HG03280 (cell line): ENCODE measurements at regions not wholly inside any gene's neighbourhood (a gene's known extent, or its start where the extent isn't known, plus 50 kb on each side); places are given as distances from the start of the nearest gene placed in this dataset.
"Not testable (repeated sequence)": the region's sequence is repeated elsewhere in the genome, so short reads cannot be mapped to it uniquely, and the experiment has no call there.

Experiments
- ATAC-seq: cut with Tn5 transposase; IDR thresholded peaks from one replicate; pipeline ENCODE4 v1.9.1; 2021; ENCODE audit warnings: mild to moderate bottlenecking, moderate library complexity; ENCODE audit not compliant: unreplicated experiment

- no peak for ATAC-seq
These were observed 91.9 kb downstream of the FCRL5 start for GRCh38 chr1:157460381-157460780.

GRCh38 chr1:157457279-157457678 is 95.0 kb downstream of the FCRL5 start:
- no peak for ATAC-seq

- ATAC-seq: no peak
These were observed 97.0 kb downstream of the FCRL5 start for GRCh38 chr1:157455318-157455717.

DNA sequence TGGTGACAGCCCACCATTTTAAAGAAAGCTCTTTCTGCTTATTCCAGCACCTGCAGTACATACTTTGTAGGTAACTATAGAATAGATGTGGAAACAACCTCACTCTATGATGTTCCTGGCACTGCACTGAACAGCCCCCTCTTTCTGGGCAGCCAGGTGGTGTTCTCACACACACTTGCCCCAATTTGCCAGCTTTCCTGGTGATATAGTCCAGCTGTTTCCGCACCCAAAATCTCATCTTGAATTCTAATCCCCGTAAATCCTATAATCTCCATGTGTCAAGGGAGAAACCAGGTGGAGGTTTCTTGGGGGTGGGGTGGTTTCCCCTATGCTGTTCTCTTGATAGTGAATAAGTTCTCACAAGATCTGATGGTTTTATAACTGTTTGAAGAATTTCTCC is 102.2 kb downstream of the FCRL5 start:
- no peak for ATAC-seq

- ATAC-seq: no peak
These were observed 103.7 kb downstream of the FCRL5 start for GRCh38 chr1:157448636-157449035.

GRCh38 chr1:157446356-157446755 is 106.0 kb downstream of the FCRL5 start:
- ATAC-seq: not testable (repeated sequence)

- ATAC-seq: not testable (repeated sequence)
These were observed 106.6 kb downstream of the FCRL5 start for GRCh38 chr1:157445616-157446140.

- ATAC-seq: no peak
These were observed 110.2 kb downstream of the FCRL5 start for GRCh38 chr1:157442065-157442464.

GRCh38 chr1:157439302-157439954 is 112.9 kb downstream of the FCRL5 start:
- ATAC-seq: no peak

- ATAC-seq: no peak
These were observed 113.7 kb downstream of the FCRL5 start for GRCh38 chr1:157438613-157439012.

GRCh38 chr1:157438146-157438545 is 114.2 kb downstream of the FCRL5 start:
- ATAC-seq: no peak

- ATAC-seq: no peak
These were observed 115.0 kb downstream of the FCRL5 start for GRCh38 chr1:157437296-157437695.

GRCh38 chr1:157431751-157432150 is 120.6 kb downstream of the FCRL5 start:
- no peak for ATAC-seq

DNA sequence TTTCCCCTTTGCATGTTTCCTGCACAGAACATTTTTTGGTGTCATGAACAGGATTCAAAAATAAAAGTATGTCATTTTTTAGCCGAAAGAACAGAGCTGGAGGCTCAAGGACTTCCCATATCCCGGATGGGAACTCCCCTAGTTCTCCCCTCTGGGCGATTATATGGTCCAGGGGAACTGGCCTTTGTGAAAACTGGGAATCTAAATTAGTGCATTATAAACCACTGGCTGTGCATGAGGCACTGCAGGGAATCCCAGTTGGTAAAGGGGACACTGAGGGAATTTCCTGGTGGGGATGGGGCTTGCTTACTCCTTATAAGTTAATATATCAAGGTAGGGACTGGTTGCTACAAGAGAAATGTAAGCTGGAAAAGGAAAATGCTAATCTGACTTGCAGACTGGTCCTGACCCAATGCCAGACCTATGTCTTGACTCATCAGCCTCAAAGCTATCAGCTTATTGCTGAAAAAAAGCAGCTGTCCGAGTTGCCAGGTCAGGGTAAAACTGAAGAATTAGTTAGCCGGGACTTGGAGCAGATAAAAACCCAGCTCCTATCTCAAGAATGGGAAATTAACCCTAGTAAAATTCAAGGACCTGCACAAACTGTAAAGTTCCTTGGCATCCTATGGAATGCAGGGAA is 122.6 kb downstream of the FCRL5 start:
- ATAC-seq: no peak

GRCh38 chr1:157423764-157424163 is 128.6 kb downstream of the FCRL5 start:
- not testable (repeated sequence) for ATAC-seq

- ATAC-seq: no peak
These were observed 132.3 kb downstream of the FCRL5 start for GRCh38 chr1:157419845-157420542.

DNA sequence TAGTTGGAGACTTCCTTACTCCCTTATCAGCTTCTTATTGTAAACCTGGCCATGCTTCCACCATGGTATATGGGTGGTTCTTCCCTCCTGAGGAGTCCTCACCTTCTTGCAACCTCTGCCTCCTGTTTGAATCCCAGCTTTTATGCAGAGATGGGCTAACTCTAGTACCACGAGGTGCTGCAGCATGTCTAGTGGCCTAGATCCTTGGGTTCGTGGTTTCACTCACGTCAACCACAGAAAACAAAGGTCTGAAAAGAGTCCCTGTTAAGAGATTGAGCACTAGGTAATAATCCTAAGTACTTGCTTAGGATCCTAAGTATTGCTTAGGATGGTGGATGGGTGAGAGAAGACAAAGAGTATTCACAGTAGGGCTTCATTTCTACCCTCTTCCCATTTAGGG is 133.7 kb downstream of the FCRL5 start:
- ATAC-seq: no peak

GRCh38 chr1:157418231-157418630 is 134.1 kb downstream of the FCRL5 start:
- no peak for ATAC-seq

DNA sequence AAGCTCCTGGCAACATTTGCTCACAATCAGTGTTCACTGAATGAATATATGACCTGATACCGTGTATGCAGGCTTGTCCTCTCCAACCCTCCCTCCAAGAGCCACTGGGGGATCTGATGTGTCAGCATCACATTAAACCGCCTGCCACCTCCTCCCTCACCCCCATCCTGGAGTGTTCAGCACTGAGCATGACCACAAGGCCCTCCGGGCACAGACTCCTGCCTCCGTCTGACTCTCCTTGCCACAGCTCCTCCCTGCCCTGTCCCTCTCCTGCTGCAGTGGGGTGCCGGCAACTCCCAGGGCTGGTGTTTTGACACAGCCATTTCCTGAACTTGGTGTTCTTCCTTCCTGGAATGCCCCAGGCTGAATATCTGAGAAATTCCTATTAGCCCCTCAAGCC is 136.7 kb downstream of the FCRL5 start:
- ATAC-seq: no peak

DNA sequence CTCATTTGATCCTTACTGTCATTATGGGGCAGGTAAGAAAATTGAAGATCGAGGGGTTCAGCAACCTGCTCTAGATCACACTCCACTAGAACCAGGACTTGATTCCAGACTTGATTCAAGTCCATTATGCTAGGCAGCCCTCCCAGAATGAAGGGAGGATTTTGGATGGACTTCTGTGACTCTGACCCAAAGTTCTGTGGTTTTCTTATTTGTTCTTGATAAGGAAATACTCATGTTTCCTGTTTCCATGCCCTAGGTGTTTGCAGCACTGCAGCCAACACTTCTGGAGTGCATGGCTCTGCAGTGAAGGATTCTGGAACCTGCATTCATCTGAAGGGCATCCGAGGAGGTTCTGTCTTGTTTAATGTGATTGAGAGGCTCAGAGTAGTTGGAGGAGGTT is 140.0 kb downstream of the FCRL5 start:
- ATAC-seq: no peak

GRCh38 chr1:157411769-157412168 is 140.5 kb downstream of the FCRL5 start:
- no peak for ATAC-seq

GRCh38 chr1:157411064-157411463 is 141.3 kb downstream of the FCRL5 start:
- no peak for ATAC-seq
